Stomach smooth muscle (tissue), 2 donors: ENCODE measurements at regions not wholly inside any gene's neighbourhood (a gene's known extent, or its start where the extent isn't known, plus 50 kb on each side); places are given as distances from the start of the nearest gene placed in this dataset.

Experiments used
- H3K27ac ChIP-seq: one replicate; pipeline ENCODE4 v1.7.0; 2013; ENCODE audit warnings: mild to moderate bottlenecking, low read length, inconsistent platforms
- H3K27me3 ChIP-seq, 2 donors: one replicate each; pipeline ENCODE4 v1.7.0; 2013; ENCODE audit warnings: low read length in 2 of 2; ENCODE audit not compliant: insufficient read depth in 2 of 2, control insufficient read depth in 1 of 2
- H3K36me3 ChIP-seq, 2 donors: one replicate each; pipeline ENCODE4 v1.7.0; 2013; ENCODE audit warnings: low read length in 2 of 2; ENCODE audit not compliant: control insufficient read depth in 2 of 2, insufficient read depth in 2 of 2
- H3K4me1 ChIP-seq: one replicate; pipeline ENCODE4 v1.7.0; 2013; ENCODE audit warnings: low read length; ENCODE audit not compliant: control insufficient read depth, insufficient read depth
- H3K4me3 ChIP-seq, 2 donors: one replicate each; pipeline ENCODE4 v1.7.0; 2013; ENCODE audit warnings: low read length in 2 of 2
- H3K9ac ChIP-seq, 2 donors: one replicate each; pipeline ENCODE4 v1.7.0; 2013; ENCODE audit warnings: low read length in 2 of 2, mild to moderate bottlenecking in 1 of 2
- H3K9me3 ChIP-seq, 2 donors: one replicate each; pipeline ENCODE4 v1.7.0; 2013; ENCODE audit warnings: low read length in 2 of 2; ENCODE audit not compliant: control insufficient read depth in 2 of 2
- donor health status: healthy.
- donor health status: Pancreatic carcinoma.

DNA sequence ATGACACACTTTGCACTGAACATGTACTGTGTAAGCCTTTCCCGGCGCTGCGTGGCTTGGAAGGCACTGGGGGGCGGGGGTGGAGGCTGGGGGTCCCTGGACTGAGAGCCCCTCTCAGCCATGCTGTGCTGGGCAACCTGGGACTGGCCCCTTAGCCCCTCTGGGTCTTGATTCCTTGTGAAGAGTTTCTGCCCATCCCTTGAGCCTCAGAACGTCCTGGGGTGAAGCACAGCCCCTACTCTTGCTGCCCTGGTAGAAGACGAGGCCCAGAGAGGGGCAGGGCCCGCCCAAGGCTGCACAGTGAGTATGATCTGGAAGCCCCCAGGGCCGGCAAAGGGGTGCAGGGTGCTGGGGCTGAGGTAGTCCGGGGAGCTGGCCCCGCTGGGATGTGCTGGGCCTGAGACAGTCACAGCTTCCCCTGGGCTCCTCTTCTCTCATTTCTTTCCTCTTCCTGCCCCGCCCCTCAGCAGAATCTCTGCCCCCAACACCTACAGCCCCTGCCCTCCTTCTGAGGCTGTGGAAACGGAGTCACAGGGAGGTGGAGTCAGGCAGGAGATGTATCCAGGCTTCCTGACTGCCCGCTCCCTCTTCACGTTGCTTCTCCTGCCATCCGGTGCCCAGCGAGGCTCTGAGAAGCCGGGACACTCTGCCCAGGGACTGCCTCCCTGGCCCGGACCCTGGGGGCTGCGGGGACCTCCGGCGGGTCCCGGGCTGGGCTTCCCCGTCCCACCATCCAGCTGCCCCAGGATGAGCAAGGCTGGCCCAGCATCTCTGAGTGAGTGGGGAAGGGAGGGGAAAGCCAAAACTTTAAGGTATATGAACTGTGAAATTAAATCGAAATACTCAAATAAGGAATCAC, 60.5 kb downstream of the UNCX start:
- Histone ChIP-seq H3K4me3 (no peak overlapping the region), H3K4me1 (peaks cover 16% of the 10 kb centered on the region), H3K36me3 (no peaks in the 10 kb centered on the region), H3K9ac (no peak overlapping the region), H3K27ac (no peak overlapping the region), H3K27me3 (peaks cover 24 to 33% of the 10 kb centered on the region in 2 donors), H3K9me3 (no peaks in the 10 kb centered on the region)

DNA sequence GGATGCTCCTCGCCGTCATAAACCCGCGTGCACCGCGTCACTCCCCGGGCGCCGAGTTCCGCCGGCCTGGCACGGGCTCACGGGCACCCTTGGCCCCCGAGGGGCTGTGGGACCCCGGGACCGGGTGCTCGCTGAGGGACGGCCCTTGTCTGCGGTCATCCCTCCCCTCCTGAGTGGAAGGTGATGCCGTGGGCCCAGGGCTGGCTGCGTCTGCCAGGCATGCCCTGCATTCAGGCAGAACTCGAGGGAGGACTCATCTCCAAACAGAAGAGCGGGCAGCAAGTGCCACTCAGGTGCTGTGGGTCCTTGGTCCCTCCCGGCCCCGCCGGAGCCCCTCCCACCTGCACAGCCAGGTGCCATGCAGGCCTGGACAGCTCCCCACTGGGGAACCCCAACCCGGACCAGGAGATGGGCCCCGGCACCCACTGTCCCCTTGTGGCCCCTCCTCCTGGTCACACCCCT, 61.3 kb downstream of the UNCX start:
- no peak overlapping the region for H3K4me3 ChIP-seq
- H3K9me3 ChIP-seq: no peaks in the 10 kb centered on the region
- no peak overlapping the region for H3K27ac ChIP-seq
- H3K4me1 ChIP-seq: peaks cover 16% of the 10 kb centered on the region
- H3K9ac ChIP-seq: no peak overlapping the region
- peaks cover 24 to 34% of the 10 kb centered on the region in 2 donors for H3K27me3 ChIP-seq
- H3K36me3 ChIP-seq: no peaks in the 10 kb centered on the region

DNA sequence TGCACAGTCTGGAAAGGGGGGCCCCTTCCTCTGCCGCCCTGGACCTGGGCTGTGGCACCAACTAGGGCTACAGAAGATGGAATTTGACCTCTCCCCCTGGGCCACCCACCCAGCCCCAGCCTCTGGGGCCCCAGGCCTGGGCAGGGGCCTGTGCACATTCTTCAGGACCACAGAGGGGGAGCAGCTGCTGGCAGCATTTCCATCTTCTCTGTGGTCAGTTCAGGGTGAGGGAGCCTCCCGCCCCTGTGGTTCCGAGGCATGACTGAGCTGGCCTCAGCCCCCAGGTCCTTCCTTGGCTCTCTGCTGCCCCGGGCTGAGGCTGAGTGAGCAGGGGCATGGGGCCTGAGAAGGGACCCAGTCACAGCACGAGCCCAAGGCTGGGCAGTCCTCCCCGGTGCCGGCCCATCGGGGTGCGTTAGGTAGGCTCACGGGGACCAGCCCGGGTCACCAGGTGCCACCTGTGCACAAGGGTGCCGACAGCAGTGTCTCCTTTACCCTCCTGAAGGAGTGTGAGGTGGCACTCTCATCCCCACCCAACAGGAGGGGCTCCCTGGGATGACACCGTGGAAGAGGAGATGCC, 63.2 kb downstream of the UNCX start:
- H3K27me3 ChIP-seq: peaks cover 33 to 34% of the 10 kb centered on the region in 2 donors
- no peaks in the 10 kb centered on the region for H3K36me3 ChIP-seq
- H3K27ac ChIP-seq: no peak overlapping the region
- no peak overlapping the region for H3K4me3 ChIP-seq
- H3K9me3 ChIP-seq: no peaks in the 10 kb centered on the region
- peaks cover 5% of the 10 kb centered on the region for H3K4me1 ChIP-seq
- H3K9ac ChIP-seq: no peak overlapping the region

DNA sequence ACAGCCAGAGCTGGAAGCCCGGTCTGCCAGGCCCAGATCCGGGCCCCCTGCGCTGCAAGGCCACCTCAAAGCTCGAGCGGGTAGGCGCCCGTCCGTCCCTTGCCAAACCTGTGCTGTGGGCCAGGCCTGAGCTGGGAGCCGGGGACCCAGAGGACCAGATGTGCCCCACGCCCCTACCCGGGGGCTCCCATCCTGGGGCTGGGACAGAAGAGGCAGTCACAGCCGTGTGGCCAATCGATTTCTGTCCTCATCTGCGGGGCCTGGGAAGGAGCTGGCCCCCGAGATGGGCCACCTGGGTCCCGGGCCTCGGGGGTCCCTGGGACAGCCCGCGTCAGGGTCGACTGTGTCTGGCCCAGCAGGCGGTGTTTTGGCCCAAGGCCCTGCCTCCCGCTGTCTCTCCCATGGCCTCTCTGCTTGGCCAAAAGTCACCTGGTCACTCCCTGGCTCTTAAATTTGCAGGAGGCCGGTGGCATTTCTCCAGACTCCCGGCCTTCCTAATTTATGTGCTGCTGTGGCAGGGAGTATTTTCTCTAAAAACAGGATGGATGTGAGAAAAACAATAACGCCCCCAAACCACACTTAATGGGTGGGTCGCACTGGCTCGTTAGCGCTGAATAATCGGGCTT, 63.8 kb downstream of the UNCX start:
- Histone ChIP-seq H3K9ac (no peak overlapping the region), H3K4me1 (peaks cover 2% of the 10 kb centered on the region), H3K27ac (no peak overlapping the region), H3K4me3 (no peak overlapping the region), H3K27me3 (peaks cover 32 to 33% of the 10 kb centered on the region in 2 donors), H3K9me3 (no peaks in the 10 kb centered on the region), H3K36me3 (no peaks in the 10 kb centered on the region)

DNA sequence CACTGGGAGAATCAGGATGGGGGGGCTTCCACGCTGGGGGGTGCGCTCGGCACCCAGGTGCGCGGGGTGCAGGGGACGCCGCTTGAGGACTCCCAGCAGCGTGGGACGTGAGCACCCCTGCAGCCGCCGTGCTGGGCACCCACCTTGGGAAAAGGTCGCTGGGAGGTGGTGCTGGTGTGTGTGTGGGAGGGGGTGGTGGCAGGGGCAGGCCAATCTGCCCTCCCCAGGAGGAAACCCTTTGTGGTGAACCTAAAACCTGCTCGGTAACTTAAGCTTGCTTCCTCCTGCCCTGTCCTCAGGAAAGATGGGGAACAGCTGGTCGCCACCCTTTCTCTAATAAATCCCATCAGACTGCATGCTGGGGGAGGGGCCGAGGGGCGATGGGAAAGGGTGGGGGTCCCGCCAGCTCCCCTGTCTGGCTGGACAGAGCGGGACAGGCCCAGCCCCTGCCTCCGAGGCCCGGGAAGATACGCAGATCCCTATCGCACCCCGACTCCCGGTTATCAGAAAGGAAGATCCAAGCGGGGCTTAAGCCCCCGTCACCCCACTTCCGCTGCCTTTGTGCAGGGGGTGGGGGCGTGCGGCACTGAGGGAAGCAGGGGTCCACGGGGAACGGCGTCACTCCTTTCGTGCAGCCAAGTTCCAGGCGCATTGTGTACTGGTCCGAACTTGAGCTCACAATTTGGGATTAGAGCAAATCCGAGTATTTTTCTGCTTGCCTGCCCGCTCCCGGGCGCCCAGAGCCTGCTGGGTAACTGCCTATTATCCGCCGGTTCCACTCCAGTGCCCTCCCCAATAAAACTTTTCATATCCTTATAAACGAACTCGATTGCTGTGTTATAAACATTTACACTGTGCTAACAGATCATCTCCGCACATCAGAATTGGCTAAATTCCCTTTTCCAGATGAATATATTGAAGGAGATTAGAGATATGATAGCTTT, 64.6 kb downstream of the UNCX start:
- H3K4me1 ChIP-seq: peaks cover 2% of the 10 kb centered on the region
- H3K36me3 ChIP-seq: no peaks in the 10 kb centered on the region
- H3K9me3 ChIP-seq: no peaks in the 10 kb centered on the region
- H3K27ac ChIP-seq: no peak overlapping the region
- H3K9ac ChIP-seq: no peak overlapping the region
- H3K27me3 ChIP-seq: peaks cover 27 to 32% of the 10 kb centered on the region in 2 donors
- no peak overlapping the region for H3K4me3 ChIP-seq

DNA sequence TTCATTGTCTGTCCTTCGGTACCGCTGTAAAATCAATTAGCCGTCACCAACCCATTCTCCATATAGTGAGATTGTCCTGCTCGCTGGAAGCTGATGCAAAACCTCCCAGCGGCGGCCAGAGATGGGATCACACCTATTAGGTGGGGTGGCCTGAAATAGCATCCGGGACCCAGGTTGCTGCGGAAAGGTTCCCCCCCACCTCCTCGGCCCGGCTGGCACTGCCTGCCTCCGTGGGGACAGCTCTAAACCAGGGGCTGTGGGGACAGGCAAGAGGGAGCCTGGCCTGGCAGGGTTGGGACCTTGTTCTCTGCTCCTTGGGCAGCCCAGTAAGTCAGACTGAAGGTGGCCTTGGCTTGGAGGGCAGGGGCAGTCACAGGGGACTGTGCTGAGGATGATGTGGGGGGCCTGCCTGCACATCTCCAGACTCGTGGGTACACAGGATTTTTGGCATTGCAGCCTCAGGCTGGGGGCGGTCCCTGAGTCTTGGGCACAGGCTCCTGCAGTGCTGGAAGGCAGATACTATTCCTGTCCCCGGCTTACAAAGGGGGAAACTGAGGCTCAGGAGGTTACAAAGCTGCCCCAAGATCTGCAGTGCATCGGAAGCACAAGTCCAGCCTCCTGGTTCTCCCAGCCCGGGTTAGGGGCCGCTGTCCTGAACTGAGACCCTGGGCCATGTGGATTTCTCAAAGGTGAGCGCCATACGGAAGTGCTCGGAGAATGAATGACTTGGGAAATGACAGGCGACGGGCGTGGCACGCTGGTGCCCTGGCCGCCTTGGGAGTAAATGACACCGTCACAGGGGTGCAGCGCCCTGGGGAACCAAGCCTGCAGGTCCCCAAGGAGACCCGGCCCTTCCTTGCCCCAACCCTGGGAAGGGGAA, 65.6 kb downstream of the UNCX start:
- H3K4me3 ChIP-seq: no peak overlapping the region
- H3K9me3 ChIP-seq: no peaks in the 10 kb centered on the region
- H3K9ac ChIP-seq: no peak overlapping the region
- peaks cover 2% of the 10 kb centered on the region for H3K4me1 ChIP-seq
- H3K36me3 ChIP-seq: no peaks in the 10 kb centered on the region
- H3K27ac ChIP-seq: no peak overlapping the region
- peaks cover 25 to 32% of the 10 kb centered on the region in 2 donors for H3K27me3 ChIP-seq

DNA sequence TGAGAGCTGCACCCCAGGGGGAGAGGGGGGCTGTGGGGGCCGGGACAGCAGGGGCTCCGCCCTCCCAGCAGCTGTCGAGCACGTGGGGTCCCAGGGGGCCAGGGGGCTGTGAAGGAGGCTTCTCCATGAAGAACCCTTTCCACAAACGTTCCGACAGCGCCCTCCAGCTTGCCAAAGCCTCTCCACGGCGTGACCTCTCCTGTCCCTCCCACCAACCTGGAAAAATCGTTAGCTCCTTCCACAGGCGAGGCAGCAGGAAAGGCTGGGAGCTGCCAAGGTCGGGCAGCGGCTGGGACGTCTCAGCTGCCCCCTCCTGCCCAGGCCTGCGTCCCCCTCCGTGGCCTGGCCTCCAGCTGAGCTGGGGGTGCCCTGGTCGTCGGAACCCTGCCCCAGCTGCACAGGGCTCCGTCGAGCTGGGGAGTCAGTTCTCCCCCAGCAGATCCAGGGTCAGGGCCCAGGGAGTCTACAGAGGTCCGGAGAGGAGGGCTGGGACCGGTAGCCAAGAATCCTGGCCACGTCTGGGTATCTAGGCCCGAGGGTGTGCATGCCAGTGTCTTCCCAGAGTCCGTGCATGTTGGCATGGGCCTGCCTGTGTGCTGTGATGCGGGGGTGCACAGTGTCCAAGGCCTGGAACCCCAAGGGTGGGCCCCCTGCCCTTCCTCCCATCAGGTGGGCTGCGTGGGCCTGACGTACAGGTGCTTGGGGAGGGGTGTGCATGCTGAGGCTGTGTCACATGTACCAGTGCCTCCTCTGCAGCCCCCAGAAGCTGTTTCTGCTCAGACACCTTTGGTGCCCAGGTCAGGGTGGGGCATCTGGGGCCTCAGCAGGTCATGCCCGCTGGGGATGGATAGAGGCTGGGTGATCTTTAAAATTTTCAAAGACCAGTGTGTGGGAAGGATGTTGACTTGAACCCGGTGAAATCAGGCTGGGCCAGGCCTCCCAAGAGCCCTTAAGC, 66.5 kb downstream of the UNCX start:
- Histone ChIP-seq H3K4me3 (no peak overlapping the region), H3K36me3 (no peaks in the 10 kb centered on the region), H3K9me3 (no peaks in the 10 kb centered on the region), H3K4me1 (peaks cover 2% of the 10 kb centered on the region), H3K9ac (no peak overlapping the region), H3K27ac (no peak overlapping the region), H3K27me3 (peaks cover 18 to 32% of the 10 kb centered on the region in 2 donors)

DNA sequence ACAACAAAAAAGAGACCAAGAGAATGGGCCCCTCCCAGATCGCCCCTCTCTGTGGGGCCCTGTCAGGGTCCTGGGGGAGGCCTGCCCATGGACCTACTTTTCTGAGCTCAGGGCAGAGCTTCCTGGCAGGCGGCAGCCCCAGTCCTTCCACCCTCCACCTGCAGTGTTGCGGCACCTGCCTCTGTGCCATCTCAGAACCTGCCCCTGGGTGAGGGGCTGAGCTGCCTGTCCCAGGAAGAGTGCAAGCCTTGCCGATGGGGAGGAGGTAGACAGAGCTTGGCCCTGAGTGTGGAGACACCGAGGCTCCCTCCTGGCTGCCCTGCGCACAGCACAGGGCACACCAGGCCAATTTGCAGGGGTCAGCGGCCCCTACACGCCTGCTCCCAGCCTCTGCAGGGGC, 67.5 kb downstream of the UNCX start:
- peaks cover 16 to 30% of the 10 kb centered on the region in 2 donors for H3K27me3 ChIP-seq
- H3K36me3 ChIP-seq: no peaks in the 10 kb centered on the region
- no peak overlapping the region for H3K9ac ChIP-seq
- no peaks in the 10 kb centered on the region for H3K9me3 ChIP-seq
- no peak overlapping the region for H3K27ac ChIP-seq
- no peak overlapping the region for H3K4me3 ChIP-seq
- H3K4me1 ChIP-seq: peaks cover 2% of the 10 kb centered on the region

DNA sequence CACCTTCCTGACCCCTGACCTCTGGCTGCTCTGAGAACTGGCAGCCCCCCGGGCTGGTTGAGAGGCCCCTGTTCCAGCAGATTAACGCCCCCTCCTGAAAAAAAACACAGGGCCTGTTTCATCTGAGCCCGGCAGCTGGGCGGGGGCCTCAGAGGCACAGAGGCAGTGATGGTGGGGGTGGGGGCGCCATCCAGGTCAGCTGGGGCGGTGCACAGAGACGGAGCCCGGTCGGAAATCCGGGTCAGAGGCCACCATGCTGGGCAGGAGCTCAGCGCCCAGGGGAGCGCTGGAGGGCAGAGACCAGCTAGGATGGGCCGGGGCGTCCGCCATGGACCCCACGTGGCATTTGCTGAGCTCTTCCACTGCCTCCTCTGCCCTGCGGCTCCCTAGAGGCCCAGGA, 68.0 kb downstream of the UNCX start:
- H3K9ac ChIP-seq: no peak overlapping the region
- H3K27ac ChIP-seq: no peak overlapping the region
- H3K4me1 ChIP-seq: peaks cover 2% of the 10 kb centered on the region
- no peaks in the 10 kb centered on the region for H3K9me3 ChIP-seq
- H3K36me3 ChIP-seq: no peaks in the 10 kb centered on the region
- H3K27me3 ChIP-seq: peaks cover 15 to 29% of the 10 kb centered on the region in 2 donors
- no peak overlapping the region for H3K4me3 ChIP-seq
